NT2/D1 (cell line): ENCODE measurements at regions not wholly inside any gene's neighbourhood (a gene's known extent, or its start where the extent isn't known, plus 50 kb on each side); places are given as distances from the start of the nearest gene placed in this dataset.

ENCODE experiments used
- YY1 ChIP-seq: IDR thresholded peaks from 2 replicates; pipeline ENCODE4 v1.6.1; 2011; ENCODE audit not compliant: insufficient read length, insufficient read depth
- ZNF274 ChIP-seq: IDR thresholded peaks from 2 replicates; pipeline ENCODE4 v1.6.1; 2011; ENCODE audit warnings: mild to moderate bottlenecking, low read depth, low read length

DNA sequence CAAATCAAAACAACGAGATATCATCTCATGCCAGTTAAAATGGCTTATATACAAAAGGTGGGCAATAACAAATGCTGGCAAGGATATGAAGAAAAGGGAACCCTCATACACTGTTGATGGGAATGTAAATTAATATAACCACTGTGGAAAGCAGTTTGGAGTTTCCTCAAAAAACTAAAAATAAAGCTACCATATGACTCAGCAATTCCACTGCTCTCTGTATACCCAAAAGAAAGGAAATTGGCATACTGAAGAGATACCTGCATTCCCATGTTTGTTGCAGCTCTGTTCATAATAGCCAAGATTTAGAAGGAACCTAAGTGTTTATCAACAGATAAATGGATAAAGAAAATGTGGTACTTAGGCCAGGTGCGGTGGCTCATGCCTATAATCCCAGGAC, 124.8 kb downstream of the MSTN start:
- TF ChIP-seq ZNF274 (no peak), YY1 (no peak)
